HepG2 (cell line): ENCODE measurements at regions not wholly inside any gene's neighbourhood (a gene's known extent, or its start where the extent isn't known, plus 50 kb on each side); places are given as distances from the start of the nearest gene placed in this dataset.
A peak's percentile ranks its signal among the peaks of the same experiment; 100 is the strongest.

ENCODE experiments used
- ATAC-seq: fragments of 200-7000 bp; cut with Tn5 transposase; 3 replicates; pipeline ENCODE4 v1.9.1; 2020; ENCODE audit warnings: mild to moderate bottlenecking, moderate library complexity
- BruUV-seq: library from RNA; stranded (reverse); fragments of 400-500 nt; replicated peaks from 2 replicates; lab custom pipeline; 2021; lab: Mats Ljungman, UMichigan
- CTCF ChIA-PET: fragments of 300-600 bp; formaldehyde crosslinking; extraction: SDS; loops from one replicate; lab custom pipeline; 2021; ENCODE audit warnings: low total read pairs, inconsistent platforms, low intra/inter-chr PET ratio; lab: Yijun Ruan, JAX
- POLR2A ChIA-PET: fragments of 350-600 bp; sonication (Branson Sonifier 250); formaldehyde crosslinking; loops from one replicate; lab custom pipeline; 2020; ENCODE audit warnings: antibody characterized with exemption, inconsistent platforms; lab: Yijun Ruan, JAX
- DNase-seq: peaks from one replicate; pipeline ENCODE4 v3.0.0-alpha.2; 2015; ENCODE audit warnings: low spot score
- FAIRE-seq: peaks from 3 replicates; lab custom pipeline; 2011; peaks lifted over from hg19 to GRCh38; lab: Jason Lieb, UNC
- H2AFZ ChIP-seq: one replicate; pipeline ENCODE4 v1.6.1; 2011; ENCODE audit warnings: low read length, inconsistent platforms
- H3K27ac ChIP-seq: fragments of 300-600 bp; 3 replicates; pipeline ENCODE4 v1.8.0; 2011; ENCODE audit warnings: mixed run types, mild to moderate bottlenecking, mixed read lengths, low read length, inconsistent platforms; ENCODE audit not compliant: insufficient read depth; ENCODE audit errors: extremely low read length
- H3K27me3 ChIP-seq, 2 experiments: fragments of 200-600 bp in 1 of 2; 2 replicates in 1 of 2; 3 replicates in 1 of 2; pipeline versions ENCODE4 v1.6.0 to v1.8.0; 2011; ENCODE audit warnings: low read length in 2 of 2, mild to moderate bottlenecking in 2 of 2, moderate library complexity in 2 of 2, inconsistent platforms in 1 of 2; ENCODE audit not compliant: insufficient read depth in 2 of 2, control insufficient read depth in 1 of 2
- H3K36me3 ChIP-seq, 2 experiments: fragments of 200-600 bp in 1 of 2; replicated peaks in 1 of 2; 2 replicates in 1 of 2; 3 replicates in 1 of 2; pipeline versions ENCODE4 v1.5.1 to v1.8.0; 2011; ENCODE audit warnings: low read length in 2 of 2, inconsistent platforms in 1 of 2; ENCODE audit not compliant: insufficient read depth in 2 of 2, control insufficient read depth in 1 of 2
- H3K4me1 ChIP-seq: 2 replicates; pipeline ENCODE4 v1.5.1; 2012; ENCODE audit warnings: low read length, inconsistent platforms; ENCODE audit not compliant: insufficient read depth
- H3K4me2 ChIP-seq: 2 replicates; pipeline ENCODE4 v1.6.0; 2011; ENCODE audit warnings: low read depth, low read length, inconsistent platforms
- H3K4me3 ChIP-seq, 3 experiments: fragments of 200-600 bp in 1 of 3; sonication (generic), shearing (Covaris generic) in 1 of 3; replicated peaks in 1 of 3; 2 replicates each; pipeline ENCODE4 v1.5.1; 2011 to 2016; ENCODE audit warnings: low read length in 3 of 3, inconsistent platforms in 2 of 3, low read depth in 2 of 3, mild to moderate bottlenecking in 2 of 3, control low read depth in 1 of 3, mixed read lengths in 1 of 3; ENCODE audit not compliant: insufficient read depth in 1 of 3
- H3K79me2 ChIP-seq: one replicate; pipeline ENCODE4 v1.6.1; 2011; ENCODE audit warnings: low read length, inconsistent platforms; ENCODE audit not compliant: insufficient read depth
- H3K9ac ChIP-seq: 2 replicates; pipeline ENCODE4 v1.6.0; 2011; ENCODE audit warnings: mild to moderate bottlenecking, low read depth, low read length, inconsistent platforms; ENCODE audit not compliant: insufficient read depth
- H3K9me3 ChIP-seq: 2 replicates; pipeline ENCODE4 v1.5.1; 2012; ENCODE audit warnings: mild to moderate bottlenecking, low read length
- H4K20me1 ChIP-seq: 2 replicates; pipeline ENCODE4 v1.6.0; 2011; ENCODE audit warnings: inconsistent platforms, mild to moderate bottlenecking, low read length, moderate library complexity; ENCODE audit not compliant: insufficient read depth
- ARNT2 ChIP-seq: sonication (generic); formaldehyde crosslinking; IDR thresholded peaks from 2 replicates; pipeline ENCODE4 v1.8.0; 2022; ENCODE audit warnings: mild to moderate bottlenecking, low read depth, missing genetic modification reagents, moderate library complexity
- FOSL2 ChIP-seq: sonication (generic); formaldehyde crosslinking; IDR thresholded peaks from 2 replicates; pipeline ENCODE4 v1.4.0; 2020; ENCODE audit warnings: missing genetic modification reagents
- PCBP2 ChIP-seq: fragments of 200-400 bp; formaldehyde crosslinking; optimal IDR thresholded peaks from 2 replicates; pipeline ENCODE3; 2018; ENCODE audit warnings: low read length, low read depth; ENCODE audit not compliant: poor library complexity, severe bottlenecking
- SOX13 ChIP-seq, 3 experiments: fragments of 450-650 bp in 1 of 3; sonication (generic) in 1 of 3; formaldehyde crosslinking in 1 of 3; IDR thresholded peaks in 2 of 3; conservative IDR thresholded peaks in 1 of 3; 2 replicates each; pipeline versions ENCODE4 v1.5.0 to v1.6.1; 2016 to 2020; ENCODE audit warnings: antibody characterized with exemption in 1 of 3, mild to moderate bottlenecking in 1 of 3, missing compliant biosample characterization in 1 of 3, missing genetic modification reagents in 1 of 3, moderate library complexity in 1 of 3
- WGBS: methylation state at CpG from one replicate; pipeline ENCODE4 v1.1.6; 2017; ENCODE audit warnings: low lambda C conversion rate; 5-methylcytosine and 5-hydroxymethylcytosine counted together
- in situ Hi-C: cut with HindIII; loops from 2 replicates; pipeline ENCODE4 v1.10.0; 2017; ENCODE audit warnings: low pct_unique_long_range_greater_than_20kb; ENCODE audit not compliant: extremely low pct_ligation_motif_present
- intact Hi-C: fragments of 100-400 bp; cut with micrococcal nuclease; formaldehyde crosslinking; loops from one replicate; pipeline ENCODE4 v1.10.0; 2022; ENCODE audit not compliant: unreplicated experiment
- TF ChIP-seq, protein P1 (sequence below): sonication (generic); formaldehyde crosslinking; IDR thresholded peaks from 2 replicates; pipeline ENCODE4 v1.4.0; 2020; ENCODE audit warnings: missing genetic modification reagents
- TF ChIP-seq, protein P2 (sequence below): sonication (generic); formaldehyde crosslinking; IDR thresholded peaks from 2 replicates; pipeline ENCODE4 v1.4.0; 2020; ENCODE audit warnings: mild to moderate bottlenecking, missing genetic modification reagents
- TF ChIP-seq, protein P3 (sequence below): sonication (generic); IDR thresholded peaks from 2 replicates; pipeline ENCODE4 v1.6.1; 2016; ENCODE audit warnings: low read depth, borderline replicate concordance

DNA sequence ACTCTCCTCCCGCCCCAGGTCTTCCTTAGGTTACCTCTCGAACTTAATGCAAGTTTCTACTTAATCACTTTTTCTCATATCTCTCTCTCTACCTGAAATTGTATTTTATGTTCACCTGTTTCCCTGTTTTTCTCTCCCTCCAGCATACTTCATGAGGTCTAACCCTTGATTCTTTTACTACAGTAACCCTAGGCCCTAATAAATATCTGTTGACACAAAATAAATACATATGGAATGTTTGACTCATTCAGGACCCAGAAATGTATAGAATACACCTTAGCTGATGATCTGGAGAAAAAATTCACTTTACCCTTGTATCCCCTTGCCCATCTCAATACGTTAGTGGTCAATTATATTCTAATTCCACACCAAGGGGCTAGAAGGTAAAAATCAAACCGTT lies 250.9 kb upstream of the PTGER4 start:
- Histone ChIP-seq H3K79me2 (no peaks in the 10 kb centered on the region), H2AFZ (no peak overlapping the region), H3K9me3 (no peaks in the 10 kb centered on the region; the same call in 1 of the 2 replicates), H3K4me2 (no peak overlapping the region), H3K27ac (no peak overlapping the region), H3K4me1 (no peaks in the 10 kb centered on the region), H3K36me3 (no peaks in the 10 kb centered on the region), H3K27me3 (no peaks in the 10 kb centered on the region), H3K9ac (no peak overlapping the region), H4K20me1 (no peaks in the 10 kb centered on the region), H3K4me3 (no peak overlapping the region)
- POLR2A ChIA-PET = no interaction called here
- FAIRE-seq = no peak
- intact Hi-C loops (no loop called here), in situ Hi-C loops (no loop called here)
- CTCF ChIA-PET = no interaction called here
- BruUV-seq = no TSS peak
- WGBS = 41% methylated on average over 4 of the region's 4 CpGs
- DNase-seq = no peak
- TF ChIP-seq PCBP2 (no peak), ARNT2 (CRISPR knock-in tag) (no peak), SOX13 (IDR thresholded peaks at IDR 0.05) (no peak), SOX13 (CRISPR knock-in tag; conservative IDR thresholded peaks at IDR 0.05 in 1 of 2, IDR thresholded peaks at IDR 0.05 in 1 of 2) (no peak)
- TF ChIP-seq, protein P1, sequence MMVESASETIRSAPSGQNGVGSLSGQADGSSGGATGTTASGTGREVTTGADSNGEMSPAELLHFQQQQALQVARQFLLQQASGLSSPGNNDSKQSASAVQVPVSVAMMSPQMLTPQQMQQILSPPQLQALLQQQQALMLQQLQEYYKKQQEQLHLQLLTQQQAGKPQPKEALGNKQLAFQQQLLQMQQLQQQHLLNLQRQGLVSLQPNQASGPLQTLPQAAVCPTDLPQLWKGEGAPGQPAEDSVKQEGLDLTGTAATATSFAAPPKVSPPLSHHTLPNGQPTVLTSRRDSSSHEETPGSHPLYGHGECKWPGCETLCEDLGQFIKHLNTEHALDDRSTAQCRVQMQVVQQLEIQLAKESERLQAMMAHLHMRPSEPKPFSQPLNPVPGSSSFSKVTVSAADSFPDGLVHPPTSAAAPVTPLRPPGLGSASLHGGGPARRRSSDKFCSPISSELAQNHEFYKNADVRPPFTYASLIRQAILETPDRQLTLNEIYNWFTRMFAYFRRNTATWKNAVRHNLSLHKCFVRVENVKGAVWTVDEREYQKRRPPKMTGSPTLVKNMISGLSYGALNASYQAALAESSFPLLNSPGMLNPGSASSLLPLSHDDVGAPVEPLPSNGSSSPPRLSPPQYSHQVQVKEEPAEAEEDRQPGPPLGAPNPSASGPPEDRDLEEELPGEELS (CRISPR knock-in tag) = no peak
- no peak for ATAC-seq

DNA sequence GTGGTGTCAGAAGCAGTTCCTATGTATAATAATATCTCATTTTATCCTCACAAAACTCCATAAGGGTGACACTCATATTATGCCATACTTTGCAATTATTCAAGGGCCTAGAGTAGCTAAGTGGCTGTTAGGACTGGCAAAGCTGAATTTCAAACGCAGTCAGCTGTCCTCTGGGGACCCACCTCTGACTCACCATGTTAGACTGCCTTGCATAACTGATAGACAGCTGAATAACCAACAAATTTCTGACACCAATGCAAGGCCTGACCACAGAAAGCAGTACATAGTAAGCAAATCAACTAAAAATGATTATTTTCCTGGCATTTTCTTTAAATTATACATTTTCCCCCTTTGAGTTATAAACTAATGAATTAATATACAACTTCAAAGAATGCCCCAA lies 251.6 kb upstream of the PTGER4 start:
- no peaks in the 10 kb centered on the region for H3K4me1 ChIP-seq
- no TSS peak for BruUV-seq
- DNase-seq (no peak), ATAC-seq (no peak), FAIRE-seq (no peak)
- no peak overlapping the region for H3K4me2 ChIP-seq
- no peaks in the 10 kb centered on the region for H4K20me1 ChIP-seq
- no peaks in the 10 kb centered on the region for H3K79me2 ChIP-seq
- no peak overlapping the region for H3K27ac ChIP-seq
- H3K4me3 ChIP-seq = no peak overlapping the region
- CTCF ChIA-PET = no interaction called here
- POLR2A ChIA-PET = no interaction called here
- in situ Hi-C loops = no loop called here
- TF ChIP-seq, protein P2, sequence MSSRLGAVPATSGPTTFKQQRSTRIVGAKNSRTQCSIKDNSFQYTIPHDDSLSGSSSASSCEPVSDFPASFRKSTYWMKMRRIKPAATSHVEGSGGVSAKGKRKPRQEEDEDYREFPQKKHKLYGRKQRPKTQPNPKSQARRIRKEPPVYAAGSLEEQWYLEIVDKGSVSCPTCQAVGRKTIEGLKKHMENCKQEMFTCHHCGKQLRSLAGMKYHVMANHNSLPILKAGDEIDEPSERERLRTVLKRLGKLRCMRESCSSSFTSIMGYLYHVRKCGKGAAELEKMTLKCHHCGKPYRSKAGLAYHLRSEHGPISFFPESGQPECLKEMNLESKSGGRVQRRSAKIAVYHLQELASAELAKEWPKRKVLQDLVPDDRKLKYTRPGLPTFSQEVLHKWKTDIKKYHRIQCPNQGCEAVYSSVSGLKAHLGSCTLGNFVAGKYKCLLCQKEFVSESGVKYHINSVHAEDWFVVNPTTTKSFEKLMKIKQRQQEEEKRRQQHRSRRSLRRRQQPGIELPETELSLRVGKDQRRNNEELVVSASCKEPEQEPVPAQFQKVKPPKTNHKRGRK = no peak
- TF ChIP-seq, protein P3, sequence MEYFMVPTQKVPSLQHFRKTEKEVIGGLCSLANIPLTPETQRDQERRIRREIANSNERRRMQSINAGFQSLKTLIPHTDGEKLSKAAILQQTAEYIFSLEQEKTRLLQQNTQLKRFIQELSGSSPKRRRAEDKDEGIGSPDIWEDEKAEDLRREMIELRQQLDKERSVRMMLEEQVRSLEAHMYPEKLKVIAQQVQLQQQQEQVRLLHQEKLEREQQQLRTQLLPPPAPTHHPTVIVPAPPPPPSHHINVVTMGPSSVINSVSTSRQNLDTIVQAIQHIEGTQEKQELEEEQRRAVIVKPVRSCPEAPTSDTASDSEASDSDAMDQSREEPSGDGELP = 0 out of 2 replicates have a peak, but pooled peaks have one; percentile 13
- peak; percentile 57 for TF ChIP-seq FOSL2
- no peak overlapping the region for H3K9ac ChIP-seq
- H3K27me3 ChIP-seq = no peaks in the 10 kb centered on the region
- no peaks in the 10 kb centered on the region; the same call in 1 of the 2 replicates for H3K9me3 ChIP-seq
- H2AFZ ChIP-seq = no peak overlapping the region
- no peaks in the 10 kb centered on the region for H3K36me3 ChIP-seq
- 0% methylated on average over 1 of the region's 1 CpG for WGBS
- intact Hi-C loops = no loop called here
